Upper lobe of right lung (tissue), 1 donor: ENCODE measurements at regions not wholly inside any gene's neighbourhood (a gene's known extent, or its start where the extent isn't known, plus 50 kb on each side); places are given as distances from the start of the nearest gene placed in this dataset.
A peak's percentile ranks its signal among the peaks of the same experiment; 100 is the strongest.

Experiments used
- ATAC-seq: fragments of 200-7000 bp; cut with Tn5 transposase; one replicate; pipeline ENCODE4 v1.9.1; 2020; ENCODE audit warnings: mild to moderate bottlenecking, moderate library complexity
- DNase-seq: peaks from one replicate; pipeline ENCODE4 v3.0.0-alpha.2; 2020
- H3K27ac ChIP-seq: fragments of 200-600 bp; one replicate; pipeline ENCODE4 v1.8.0; 2022
- H3K27me3 ChIP-seq: fragments of 200-600 bp; one replicate; pipeline ENCODE4 v1.8.0; 2022; ENCODE audit warnings: mild to moderate bottlenecking
- H3K36me3 ChIP-seq: fragments of 200-600 bp; one replicate; pipeline ENCODE4 v1.8.0; 2022
- H3K4me1 ChIP-seq: fragments of 200-600 bp; one replicate; pipeline ENCODE4 v1.8.0; 2022
- H3K4me3 ChIP-seq: fragments of 200-600 bp; one replicate; pipeline ENCODE4 v1.8.0; 2022; ENCODE audit warnings: mild to moderate bottlenecking
- H3K9me3 ChIP-seq: fragments of 200-600 bp; one replicate; pipeline ENCODE4 v1.8.0; 2022
- intact Hi-C: fragments of 100-400 bp; cut with DNase I; formaldehyde crosslinking; loops from one replicate; pipeline ENCODE4 v1.11.0; 2022
- TF ChIP-seq, protein P1 (sequence below): fragments of 200-600 bp; IDR thresholded peaks from one replicate; pipeline ENCODE4 v1.8.0; 2022; ENCODE audit warnings: antibody characterized with exemption
- donor health status: DM: no; HTN: yes; CAD: no; lungs with severe emphysema.

DNA sequence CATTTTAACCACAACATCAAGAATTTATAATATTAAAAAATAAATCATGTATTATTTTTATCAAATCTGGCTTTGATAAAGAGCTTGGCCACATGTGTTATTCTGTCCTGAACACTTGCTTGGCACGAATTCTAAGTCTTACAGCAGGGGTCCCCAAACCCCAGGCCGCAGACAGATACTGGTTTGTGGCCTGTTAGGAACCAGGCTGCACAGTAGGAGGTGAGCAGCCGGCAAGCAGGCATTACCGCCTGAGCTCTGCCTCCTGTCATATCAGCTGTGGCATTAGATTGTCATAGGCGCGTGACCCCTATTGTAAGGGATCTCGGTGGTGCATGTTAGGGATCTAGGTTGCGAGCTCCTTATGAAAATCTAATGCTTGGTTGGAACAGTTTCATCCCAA lies 127.6 kb upstream of the IVNS1ABP start:
- H3K4me1 ChIP-seq, result peaks cover 7% of the 10 kb centered on the region
- intact Hi-C loops, result no loop called here
- TF ChIP-seq, protein P1, sequence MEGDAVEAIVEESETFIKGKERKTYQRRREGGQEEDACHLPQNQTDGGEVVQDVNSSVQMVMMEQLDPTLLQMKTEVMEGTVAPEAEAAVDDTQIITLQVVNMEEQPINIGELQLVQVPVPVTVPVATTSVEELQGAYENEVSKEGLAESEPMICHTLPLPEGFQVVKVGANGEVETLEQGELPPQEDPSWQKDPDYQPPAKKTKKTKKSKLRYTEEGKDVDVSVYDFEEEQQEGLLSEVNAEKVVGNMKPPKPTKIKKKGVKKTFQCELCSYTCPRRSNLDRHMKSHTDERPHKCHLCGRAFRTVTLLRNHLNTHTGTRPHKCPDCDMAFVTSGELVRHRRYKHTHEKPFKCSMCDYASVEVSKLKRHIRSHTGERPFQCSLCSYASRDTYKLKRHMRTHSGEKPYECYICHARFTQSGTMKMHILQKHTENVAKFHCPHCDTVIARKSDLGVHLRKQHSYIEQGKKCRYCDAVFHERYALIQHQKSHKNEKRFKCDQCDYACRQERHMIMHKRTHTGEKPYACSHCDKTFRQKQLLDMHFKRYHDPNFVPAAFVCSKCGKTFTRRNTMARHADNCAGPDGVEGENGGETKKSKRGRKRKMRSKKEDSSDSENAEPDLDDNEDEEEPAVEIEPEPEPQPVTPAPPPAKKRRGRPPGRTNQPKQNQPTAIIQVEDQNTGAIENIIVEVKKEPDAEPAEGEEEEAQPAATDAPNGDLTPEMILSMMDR, result no peak

DNA sequence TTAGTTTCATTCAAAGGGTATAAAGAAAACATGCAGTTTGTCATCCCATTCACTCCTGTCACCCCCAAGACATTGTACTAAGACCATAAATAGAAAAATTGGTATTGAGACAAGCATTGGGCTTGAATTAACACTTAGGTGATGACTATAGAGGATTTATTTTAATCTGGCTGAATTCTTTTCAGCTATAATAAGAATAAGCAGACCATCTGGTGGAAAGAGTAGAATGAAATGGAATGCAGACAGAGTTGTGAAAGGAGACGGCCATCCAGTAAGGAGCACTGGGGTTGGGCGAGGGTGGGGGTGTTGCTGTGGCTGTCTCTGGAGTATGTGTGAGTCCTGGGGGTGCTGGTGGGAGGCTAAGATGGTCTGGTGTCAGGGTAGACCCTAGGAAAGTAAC lies 125.0 kb upstream of the IVNS1ABP start:
- TF ChIP-seq, protein P1, result no peak
- H3K9me3 ChIP-seq, result no peaks in the 10 kb centered on the region
- intact Hi-C loops, result no loop called here
- peaks cover 7% of the 10 kb centered on the region for H3K4me1 ChIP-seq
- no peaks in the 10 kb centered on the region for H3K36me3 ChIP-seq
- H3K27ac ChIP-seq, result no peak overlapping the region
- no peak for ATAC-seq
- H3K27me3 ChIP-seq, result no peaks in the 10 kb centered on the region
- no peak overlapping the region for H3K4me3 ChIP-seq
- DNase-seq, result no peak

More for the DNA sequence above, 127.6 kb upstream of the IVNS1ABP start:
- H3K4me3 ChIP-seq, result no peak overlapping the region
- no peak for ATAC-seq
- no peaks in the 10 kb centered on the region for H3K27me3 ChIP-seq
- DNase-seq, result no peak
- no peaks in the 10 kb centered on the region for H3K9me3 ChIP-seq
- H3K27ac ChIP-seq, result no peak overlapping the region
- no peaks in the 10 kb centered on the region for H3K36me3 ChIP-seq

- DNase-seq, result no peak
- no peak for ATAC-seq
- Histone ChIP-seq H3K4me3 (no peak overlapping the region), H3K27ac (peak overlapping the region; percentile 13), H3K36me3 (no peaks in the 10 kb centered on the region), H3K27me3 (no peaks in the 10 kb centered on the region), H3K9me3 (no peaks in the 10 kb centered on the region), H3K4me1 (peaks cover 7% of the 10 kb centered on the region)
- TF ChIP-seq, protein P1, result no peak
- intact Hi-C loops, result no loop called here
Measured at GRCh38 chr1:185441605-185442004, 124.6 kb upstream of the IVNS1ABP start.

GRCh38 chr1:185440877-185441276 lies 123.8 kb upstream of the IVNS1ABP start:
- Histone ChIP-seq H3K4me1 (peaks cover 7% of the 10 kb centered on the region), H3K9me3 (no peaks in the 10 kb centered on the region), H3K36me3 (no peaks in the 10 kb centered on the region), H3K4me3 (no peak overlapping the region), H3K27ac (peak overlapping the region; percentile 13), H3K27me3 (no peaks in the 10 kb centered on the region)
- DNase-seq (no peak), ATAC-seq (peak; percentile 8)
- intact Hi-C loops, result no loop called here
- TF ChIP-seq, protein P1, result no peak

GRCh38 chr1:185439727-185440415 lies 122.8 kb upstream of the IVNS1ABP start:
- H3K9me3 ChIP-seq, result no peaks in the 10 kb centered on the region
- H3K27me3 ChIP-seq, result no peaks in the 10 kb centered on the region
- TF ChIP-seq, protein P1, result no peak
- intact Hi-C loops, result no loop called here
- H3K4me3 ChIP-seq, result no peak overlapping the region
- H3K36me3 ChIP-seq, result no peaks in the 10 kb centered on the region
- peak overlapping the region; percentile 68 for H3K27ac ChIP-seq
- peak; percentile 79 for ATAC-seq
- DNase-seq, result no peak
- peaks cover 7% of the 10 kb centered on the region for H3K4me1 ChIP-seq

DNA sequence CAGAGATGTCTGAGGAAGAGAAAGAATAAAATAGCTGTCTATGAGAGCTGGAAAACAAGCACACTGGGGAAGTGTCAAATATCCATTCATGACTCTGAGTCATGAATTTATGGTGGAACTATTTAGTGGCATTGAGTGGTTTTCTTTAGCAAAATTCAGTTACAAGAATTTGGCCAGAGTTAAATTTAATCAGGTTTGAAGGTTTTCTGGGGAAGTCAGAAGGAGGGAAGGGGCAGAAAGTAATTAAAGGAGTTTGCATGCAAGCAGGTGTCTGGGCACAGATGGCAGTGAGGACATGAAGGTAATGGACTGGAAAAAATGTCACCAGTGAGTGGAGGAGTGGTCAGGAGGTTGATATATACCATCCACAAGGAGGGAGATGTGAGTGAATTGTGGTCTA lies 121.9 kb upstream of the IVNS1ABP start:
- Histone ChIP-seq H3K9me3 (no peaks in the 10 kb centered on the region), H3K27me3 (no peaks in the 10 kb centered on the region), H3K4me3 (no peak overlapping the region), H3K36me3 (no peaks in the 10 kb centered on the region), H3K27ac (peak overlapping the region; percentile 68), H3K4me1 (peaks cover 7% of the 10 kb centered on the region)
- TF ChIP-seq, protein P1, result no peak
- ATAC-seq (no peak), DNase-seq (no peak)
- intact Hi-C loops, result no loop called here
